ENCODE measurements at regions not wholly inside any gene's neighbourhood (a gene's known extent, or its start where the extent isn't known, plus 50 kb on each side); places are given as distances from the start of the nearest gene placed in this dataset.
"Not testable (repeated sequence)": the region's sequence is repeated elsewhere in the genome, so short reads cannot be mapped to it uniquely, and the experiment has no call there.

DNA sequence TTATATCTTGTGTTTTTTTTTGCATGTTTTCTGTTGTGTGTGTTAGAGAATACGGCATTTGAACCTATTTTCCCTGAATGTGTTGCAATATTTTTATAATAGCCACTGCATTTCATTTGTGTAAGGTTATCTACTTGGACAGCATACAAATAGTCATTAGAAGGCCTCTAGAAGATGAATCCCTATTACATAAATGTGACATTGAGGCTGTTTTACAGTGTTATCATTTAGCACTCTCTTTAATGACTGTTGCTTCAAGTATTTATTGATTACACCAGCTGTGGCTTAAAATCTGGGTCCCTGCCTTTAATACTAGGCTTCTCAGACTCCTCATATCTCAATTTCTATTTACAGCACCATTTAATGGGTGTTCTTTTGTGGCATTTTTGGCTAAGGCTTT lies 465.8 kb downstream of the FRK start:
- H3K36me3 ChIP-seq (ENCODE audit: control insufficient read depth, low read length): no peaks in the 10 kb centered on the region
- TF ChIP-seq, protein P1, sequence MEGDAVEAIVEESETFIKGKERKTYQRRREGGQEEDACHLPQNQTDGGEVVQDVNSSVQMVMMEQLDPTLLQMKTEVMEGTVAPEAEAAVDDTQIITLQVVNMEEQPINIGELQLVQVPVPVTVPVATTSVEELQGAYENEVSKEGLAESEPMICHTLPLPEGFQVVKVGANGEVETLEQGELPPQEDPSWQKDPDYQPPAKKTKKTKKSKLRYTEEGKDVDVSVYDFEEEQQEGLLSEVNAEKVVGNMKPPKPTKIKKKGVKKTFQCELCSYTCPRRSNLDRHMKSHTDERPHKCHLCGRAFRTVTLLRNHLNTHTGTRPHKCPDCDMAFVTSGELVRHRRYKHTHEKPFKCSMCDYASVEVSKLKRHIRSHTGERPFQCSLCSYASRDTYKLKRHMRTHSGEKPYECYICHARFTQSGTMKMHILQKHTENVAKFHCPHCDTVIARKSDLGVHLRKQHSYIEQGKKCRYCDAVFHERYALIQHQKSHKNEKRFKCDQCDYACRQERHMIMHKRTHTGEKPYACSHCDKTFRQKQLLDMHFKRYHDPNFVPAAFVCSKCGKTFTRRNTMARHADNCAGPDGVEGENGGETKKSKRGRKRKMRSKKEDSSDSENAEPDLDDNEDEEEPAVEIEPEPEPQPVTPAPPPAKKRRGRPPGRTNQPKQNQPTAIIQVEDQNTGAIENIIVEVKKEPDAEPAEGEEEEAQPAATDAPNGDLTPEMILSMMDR (IDR thresholded peaks at IDR 0.05; ENCODE audit: low read depth, low read length, poor library complexity, severe bottlenecking): no peak
- no peak for TF ChIP-seq EZH2phosphoT487 (IDR thresholded peaks at IDR 0.05; ENCODE audit: borderline replicate concordance, low read length)
- no peak overlapping the region for H3K4me3 ChIP-seq (ENCODE audit: low read length)

DNA sequence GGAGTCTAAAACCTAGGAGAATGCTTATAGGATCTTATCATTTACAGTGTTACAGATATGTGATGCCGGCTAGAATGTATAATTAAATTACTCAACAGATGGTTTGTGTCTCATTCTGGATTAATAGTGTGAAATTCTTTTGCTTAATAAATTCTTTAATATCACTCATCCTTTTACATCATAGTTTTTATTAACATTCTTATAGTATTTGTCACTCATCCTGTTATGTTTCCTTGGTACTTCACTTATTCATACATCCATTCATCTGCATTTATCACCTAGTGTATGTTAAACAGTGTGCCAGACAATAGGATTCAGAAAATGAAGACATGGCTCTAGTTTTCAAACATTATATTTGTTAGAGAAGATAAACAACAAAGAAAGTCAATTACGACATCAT lies 468.7 kb downstream of the FRK start:
- no peak overlapping the region for H3K4me2 ChIP-seq (ENCODE audit: low read length)
- no peaks in the 10 kb centered on the region for H3F3A ChIP-seq (ENCODE audit: control insufficient read depth, insufficient read depth)
- TF ChIP-seq EZH2phosphoT487 (IDR thresholded peaks at IDR 0.05; ENCODE audit: borderline replicate concordance, low read length): no peak
- TF ChIP-seq, protein P1 (IDR thresholded peaks at IDR 0.05; ENCODE audit: low read depth, low read length, poor library complexity, severe bottlenecking): no peak
- no peaks in the 10 kb centered on the region for H3K79me2 ChIP-seq (ENCODE audit: control insufficient read depth, low read length)
- H3K27me3 ChIP-seq (ENCODE audit: control insufficient read depth, low read length): no peaks in the 10 kb centered on the region
- H4K20me1 ChIP-seq (ENCODE audit: control insufficient read depth, insufficient read depth, low read depth, low read length): no peaks in the 10 kb centered on the region
- H3K4me3 ChIP-seq (ENCODE audit: low read length): no peak overlapping the region
- no peaks in the 10 kb centered on the region for H3K36me3 ChIP-seq (ENCODE audit: control insufficient read depth, low read length)
- H3K27ac ChIP-seq (ENCODE audit: low read depth, low read length): no peak overlapping the region
- no peaks in the 10 kb centered on the region for H3K9me2 ChIP-seq (replicated peaks; ENCODE audit: control insufficient read depth, low read length)
- no peaks in the 10 kb centered on the region for H3K9me3 ChIP-seq (ENCODE audit: control insufficient read depth, insufficient read depth, low read length)
- no peaks in the 10 kb centered on the region for H3K4me1 ChIP-seq (ENCODE audit: control insufficient read depth, low read length)

More for the DNA sequence above, 465.8 kb downstream of the FRK start:
- no peak overlapping the region for H3K27ac ChIP-seq (ENCODE audit: low read depth, low read length)
- H3K27me3 ChIP-seq (ENCODE audit: control insufficient read depth, low read length): no peaks in the 10 kb centered on the region
- H3K79me2 ChIP-seq (ENCODE audit: control insufficient read depth, low read length): no peaks in the 10 kb centered on the region
- H3K9me2 ChIP-seq (replicated peaks; ENCODE audit: control insufficient read depth, low read length): no peaks in the 10 kb centered on the region
- no peaks in the 10 kb centered on the region for H3K4me1 ChIP-seq (ENCODE audit: control insufficient read depth, low read length)
- no peaks in the 10 kb centered on the region for H3K9me3 ChIP-seq (ENCODE audit: control insufficient read depth, insufficient read depth, low read length)
- H4K20me1 ChIP-seq (ENCODE audit: control insufficient read depth, insufficient read depth, low read depth, low read length): no peaks in the 10 kb centered on the region
- no peaks in the 10 kb centered on the region for H3F3A ChIP-seq (ENCODE audit: control insufficient read depth, insufficient read depth)
- H3K4me2 ChIP-seq (ENCODE audit: low read length): no peak overlapping the region

DNA sequence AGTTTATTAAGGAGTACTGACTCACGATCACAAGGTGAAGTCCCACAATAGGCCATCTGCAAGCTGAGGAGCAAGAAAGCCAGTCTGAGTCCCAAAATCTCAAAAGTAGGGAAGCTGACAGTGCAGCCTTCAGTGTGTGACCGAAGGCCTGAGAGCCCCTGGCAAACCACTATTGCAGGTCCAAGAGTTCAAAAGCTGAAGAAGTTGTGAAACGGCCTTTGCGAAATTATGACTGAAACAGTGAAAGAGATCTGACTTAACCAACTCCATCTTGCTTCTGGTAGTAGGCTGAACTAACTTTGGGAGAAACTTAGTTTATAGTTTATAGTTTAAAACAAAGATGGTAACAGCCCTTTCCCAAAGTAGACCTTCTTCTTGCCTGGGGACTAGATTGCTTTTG lies 471.6 kb downstream of the FRK start:
- not testable (repeated sequence) for H3K4me2 ChIP-seq (ENCODE audit: low read length); H3K9me3 ChIP-seq (ENCODE audit: control insufficient read depth, insufficient read depth, low read length); H3K79me2 ChIP-seq (ENCODE audit: control insufficient read depth, low read length); H3K9me2 ChIP-seq (replicated peaks; ENCODE audit: control insufficient read depth, low read length); H3K36me3 ChIP-seq (ENCODE audit: control insufficient read depth, low read length); H3K27me3 ChIP-seq (ENCODE audit: control insufficient read depth, low read length); H4K20me1 ChIP-seq (ENCODE audit: control insufficient read depth, insufficient read depth, low read depth, low read length); H3K27ac ChIP-seq (ENCODE audit: low read depth, low read length); H3K4me3 ChIP-seq (ENCODE audit: low read length); H3K4me1 ChIP-seq (ENCODE audit: control insufficient read depth, low read length); H3F3A ChIP-seq (ENCODE audit: control insufficient read depth, insufficient read depth)

DNA sequence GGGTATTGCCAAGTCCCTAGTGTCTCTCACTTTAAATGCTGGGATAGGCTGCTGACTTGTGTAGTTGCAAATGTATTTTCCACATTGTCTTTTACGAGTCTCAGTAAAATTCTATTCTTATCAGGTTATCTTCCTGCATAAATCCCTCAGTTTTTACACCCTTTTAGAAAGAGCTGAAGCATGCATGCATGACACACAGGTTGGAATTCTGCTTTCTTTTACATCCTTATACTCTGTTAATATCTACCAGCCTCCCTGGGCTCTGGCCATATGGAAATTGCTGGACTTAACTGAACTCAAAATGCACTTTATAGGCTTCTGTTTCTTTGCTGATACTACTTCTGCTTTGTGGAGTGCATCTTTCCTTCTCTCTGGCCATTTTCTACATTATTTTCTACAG lies 477.4 kb downstream of the FRK start:
- no peaks in the 10 kb centered on the region; the same call in 1 of the 2 replicates for H3K9me2 ChIP-seq (replicated peaks; ENCODE audit: control insufficient read depth, low read length)
- H4K20me1 ChIP-seq (ENCODE audit: control insufficient read depth, insufficient read depth, low read depth, low read length): no peaks in the 10 kb centered on the region
- no peak overlapping the region for H3K27ac ChIP-seq (ENCODE audit: low read depth, low read length)
- no peaks in the 10 kb centered on the region for H3K27me3 ChIP-seq (ENCODE audit: control insufficient read depth, low read length)
- TF ChIP-seq, protein P1 (IDR thresholded peaks at IDR 0.05; ENCODE audit: low read depth, low read length, poor library complexity, severe bottlenecking): no peak
- no peak for TF ChIP-seq EZH2phosphoT487 (IDR thresholded peaks at IDR 0.05; ENCODE audit: borderline replicate concordance, low read length)
- no peak overlapping the region for H3K4me3 ChIP-seq (ENCODE audit: low read length)
- no peaks in the 10 kb centered on the region for H3F3A ChIP-seq (ENCODE audit: control insufficient read depth, insufficient read depth)
- H3K36me3 ChIP-seq (ENCODE audit: control insufficient read depth, low read length): no peaks in the 10 kb centered on the region
- H3K9me3 ChIP-seq (ENCODE audit: control insufficient read depth, insufficient read depth, low read length): no peaks in the 10 kb centered on the region
- H3K4me1 ChIP-seq (ENCODE audit: control insufficient read depth, low read length): no peaks in the 10 kb centered on the region
- H3K79me2 ChIP-seq (ENCODE audit: control insufficient read depth, low read length): no peaks in the 10 kb centered on the region
- no peak overlapping the region for H3K4me2 ChIP-seq (ENCODE audit: low read length)
